KMS-11 (cell line): ENCODE measurements at regions not wholly inside any gene's neighbourhood (a gene's known extent, or its start where the extent isn't known, plus 50 kb on each side); places are given as distances from the start of the nearest gene placed in this dataset.
"Not testable (repeated sequence)": the region's sequence is repeated elsewhere in the genome, so short reads cannot be mapped to it uniquely, and the experiment has no call there.

Experiments used
- H2AFZ ChIP-seq: fragments of 200-600 bp; sonication (generic); 2 replicates; pipeline ENCODE4 v1.6.1; 2016; ENCODE audit warnings: antibody characterized with exemption, mixed run types, low read depth
- H3K27ac ChIP-seq: fragments of 200-600 bp; sonication (generic); 2 replicates; pipeline ENCODE4 v1.6.1; 2016; ENCODE audit warnings: mild to moderate bottlenecking, mixed run types
- H3K27me3 ChIP-seq: fragments of 200-600 bp; sonication (generic); 2 replicates; pipeline ENCODE4 v1.6.1; 2017; ENCODE audit warnings: mild to moderate bottlenecking, low read depth, mixed run types, moderate library complexity; ENCODE audit not compliant: insufficient read depth
- H3K36me3 ChIP-seq: fragments of 200-600 bp; sonication (generic); 2 replicates; pipeline ENCODE4 v1.6.1; 2017; ENCODE audit warnings: mild to moderate bottlenecking, mixed run types; ENCODE audit not compliant: insufficient read depth
- H3K4me1 ChIP-seq: fragments of 200-600 bp; sonication (generic); 2 replicates; pipeline ENCODE4 v1.6.1; 2016; ENCODE audit warnings: mild to moderate bottlenecking, low read depth, mixed run types; ENCODE audit not compliant: poor library complexity, severe bottlenecking
- H3K4me2 ChIP-seq: fragments of 200-600 bp; sonication (generic); 2 replicates; pipeline ENCODE4 v1.7.0; 2016; ENCODE audit warnings: mild to moderate bottlenecking, mixed run types
- H3K4me3 ChIP-seq: fragments of 200-600 bp; sonication (generic); IDR thresholded peaks from 2 replicates; pipeline ENCODE4 v1.6.1; 2017; ENCODE audit warnings: low read depth, low read length, mixed read lengths; ENCODE audit not compliant: insufficient read depth
- H3K79me2 ChIP-seq: fragments of 200-600 bp; sonication (generic); 2 replicates; pipeline ENCODE4 v1.6.1; 2016; ENCODE audit warnings: low read depth, mixed run types; ENCODE audit not compliant: insufficient read depth
- H3K9ac ChIP-seq: fragments of 200-600 bp; sonication (generic); 2 replicates; pipeline ENCODE4 v1.6.1; 2016; ENCODE audit warnings: mild to moderate bottlenecking, mixed run types
- H4K20me1 ChIP-seq: fragments of 200-600 bp; sonication (generic); 2 replicates; pipeline ENCODE4 v1.6.1; 2016; ENCODE audit warnings: mild to moderate bottlenecking, mixed run types; ENCODE audit not compliant: insufficient read depth
- CTCF ChIP-seq: fragments of 200-600 bp; sonication (generic); conservative IDR thresholded peaks from 2 replicates; pipeline ENCODE4 v1.6.1; 2017; ENCODE audit warnings: low read depth, mild to moderate bottlenecking, antibody characterized with exemption, low read length, moderate library complexity, mixed read lengths

DNA sequence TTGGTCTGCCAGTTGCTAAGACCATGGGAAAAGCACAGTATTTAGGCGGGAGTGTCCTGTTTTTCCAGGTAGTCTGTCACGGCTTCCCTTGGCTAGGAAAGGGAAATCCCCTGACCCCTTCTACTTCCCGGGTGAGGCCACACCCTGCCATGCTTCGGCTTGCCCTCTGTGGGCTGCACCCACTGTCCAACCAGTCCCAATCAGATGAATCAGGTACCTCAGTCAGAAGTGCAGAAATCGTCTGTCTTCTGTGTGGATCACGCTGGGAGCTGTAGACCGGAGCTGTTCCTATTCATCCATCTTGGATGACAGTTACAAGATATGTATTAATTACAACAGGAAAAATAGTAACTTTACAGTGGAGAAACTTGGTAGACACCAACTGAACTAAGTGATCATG is 188.2 kb downstream of the TPBG start:
- Histone ChIP-seq H3K36me3 (no peaks in the 10 kb centered on the region), H3K4me2 (no peak overlapping the region), H3K4me1 (no peaks in the 10 kb centered on the region), H3K27me3 (no peaks in the 10 kb centered on the region), H3K4me3 (no peak overlapping the region), H4K20me1 (no peaks in the 10 kb centered on the region), H2AFZ (no peak overlapping the region), H3K9ac (no peak overlapping the region), H3K79me2 (no peaks in the 10 kb centered on the region), H3K27ac (no peak overlapping the region)
- no peak for TF ChIP-seq CTCF

DNA sequence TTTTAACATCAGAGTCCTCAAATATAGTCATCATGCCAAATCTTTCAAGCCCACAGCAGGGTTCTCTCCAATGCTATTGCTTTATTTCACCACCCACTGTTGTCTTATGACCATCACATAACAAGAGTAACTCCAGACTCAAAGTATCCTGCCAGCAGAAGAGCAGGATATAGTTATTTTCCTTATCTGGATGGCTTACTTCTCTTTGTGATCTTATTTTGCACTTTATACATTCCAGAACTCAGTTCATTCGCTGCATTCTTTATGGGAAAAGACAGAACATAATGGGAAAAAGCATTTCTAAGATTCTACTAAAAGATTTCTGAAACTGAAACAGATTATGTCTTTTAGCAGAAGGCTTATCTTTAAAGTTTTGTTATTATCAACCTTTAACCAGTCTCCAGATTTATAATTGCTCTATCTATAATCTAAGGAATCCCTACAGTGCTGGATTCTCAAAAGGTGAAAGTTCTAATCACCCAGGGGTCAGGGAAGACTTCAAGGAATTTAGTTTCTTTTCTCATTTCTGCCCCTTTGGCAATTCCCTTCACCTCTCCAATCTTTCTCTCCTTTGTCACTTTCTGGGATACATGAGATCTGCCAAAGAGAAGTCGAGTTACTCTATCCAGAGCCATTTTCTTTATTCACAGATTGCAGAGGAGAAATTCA is 190.4 kb downstream of the TPBG start:
- Histone ChIP-seq H3K4me2 (no peak overlapping the region), H3K27ac (no peak overlapping the region), H4K20me1 (no peaks in the 10 kb centered on the region), H2AFZ (no peak overlapping the region), H3K36me3 (no peaks in the 10 kb centered on the region), H3K27me3 (no peaks in the 10 kb centered on the region), H3K9ac (no peak overlapping the region), H3K4me3 (no peak overlapping the region), H3K4me1 (no peaks in the 10 kb centered on the region), H3K79me2 (no peaks in the 10 kb centered on the region)
- no peak for TF ChIP-seq CTCF

DNA sequence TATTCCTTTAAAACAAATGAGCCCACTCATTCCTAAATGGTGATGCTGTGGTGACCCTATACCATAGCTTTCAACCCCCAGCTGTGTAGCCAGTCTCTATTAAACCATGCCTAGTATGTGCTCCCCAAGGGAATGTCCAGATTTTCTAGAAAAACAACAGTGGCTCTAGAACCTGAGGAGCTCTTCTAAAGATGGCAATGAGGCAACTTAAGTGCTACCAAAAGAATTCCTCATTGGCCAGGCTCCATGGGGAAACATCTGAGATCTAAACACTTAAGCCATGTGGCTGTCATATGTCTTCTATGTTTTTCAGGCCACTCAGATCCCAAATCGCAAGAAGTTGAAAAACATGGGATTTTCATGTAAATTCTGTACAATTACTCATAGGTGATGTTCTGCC is 191.0 kb downstream of the TPBG start:
- no peak overlapping the region for H3K9ac ChIP-seq
- H3K4me3 ChIP-seq, result no peak overlapping the region
- no peak overlapping the region for H3K27ac ChIP-seq
- no peak for TF ChIP-seq CTCF
- no peaks in the 10 kb centered on the region for H4K20me1 ChIP-seq
- no peaks in the 10 kb centered on the region for H3K27me3 ChIP-seq
- no peaks in the 10 kb centered on the region for H3K4me1 ChIP-seq
- no peaks in the 10 kb centered on the region for H3K36me3 ChIP-seq
- H3K4me2 ChIP-seq, result no peak overlapping the region
- H2AFZ ChIP-seq, result no peak overlapping the region
- no peaks in the 10 kb centered on the region for H3K79me2 ChIP-seq

- H2AFZ ChIP-seq, result no peak overlapping the region
- no peaks in the 10 kb centered on the region for H3K79me2 ChIP-seq
- no peak overlapping the region for H3K4me2 ChIP-seq
- no peak for TF ChIP-seq CTCF
- no peak overlapping the region for H3K9ac ChIP-seq
- H4K20me1 ChIP-seq, result no peaks in the 10 kb centered on the region
- no peak overlapping the region for H3K27ac ChIP-seq
- no peak overlapping the region for H3K4me3 ChIP-seq
- no peaks in the 10 kb centered on the region for H3K27me3 ChIP-seq
- H3K4me1 ChIP-seq, result no peaks in the 10 kb centered on the region
- H3K36me3 ChIP-seq, result no peaks in the 10 kb centered on the region
Observed at GRCh38 chr6:82555801-82556200, 192.2 kb downstream of the TPBG start.

DNA sequence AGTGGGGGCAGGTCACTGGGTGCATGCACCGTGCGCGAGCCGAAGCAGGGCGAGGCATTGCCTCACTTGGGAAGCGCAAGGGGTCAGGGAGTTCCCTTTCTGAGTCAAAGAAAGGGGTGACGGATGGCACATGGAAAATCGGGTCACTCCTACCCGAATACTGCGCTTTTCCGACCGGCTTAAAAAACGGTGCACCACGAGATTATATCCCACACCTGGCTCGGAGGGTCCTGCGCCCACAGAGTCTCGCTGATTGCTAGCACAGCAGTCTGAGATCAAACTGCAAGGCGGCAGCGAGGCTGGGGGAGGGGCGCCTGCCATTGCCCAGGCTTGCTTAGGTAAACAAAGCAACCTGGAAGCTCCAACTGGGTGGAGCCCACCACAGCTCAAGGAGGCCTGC is 194.9 kb downstream of the TPBG start:
- H3K4me1 ChIP-seq, H3K36me3 ChIP-seq, H3K79me2 ChIP-seq, H3K4me2 ChIP-seq, H3K27ac ChIP-seq, H3K9ac ChIP-seq, H3K4me3 ChIP-seq, H4K20me1 ChIP-seq, H3K27me3 ChIP-seq, H2AFZ ChIP-seq: not testable (repeated sequence)
